CD4-positive, alpha-beta memory T cell (primary cell): ENCODE measurements at regions not wholly inside any gene's neighbourhood (a gene's known extent, or its start where the extent isn't known, plus 50 kb on each side); places are given as distances from the start of the nearest gene placed in this dataset.

Source experiments
- CTCF ChIA-PET: fragments of 350-600 bp; sonication (Branson Sonifier 250); formaldehyde crosslinking; loops from one replicate; lab custom pipeline; 2021; ENCODE audit warnings: inconsistent platforms; ENCODE audit not compliant: partially characterized antibody; lab: Charles Lee
- POLR2A ChIA-PET: fragments of 350-600 bp; sonication (Branson Sonifier 250); formaldehyde crosslinking; loops from one replicate; lab custom pipeline; 2021; ENCODE audit not compliant: partially characterized antibody; lab: Charles Lee
- DNase-seq, 5 donors: peaks; one replicate each; pipeline versions ENCODE4 v3.0.0 to v3.0.0-alpha.2; 2020 to 2022; ENCODE audit warnings: mixed read lengths in 1 of 5
- H3K27ac ChIP-seq: one replicate; pipeline ENCODE4 v1.7.0; 2013; ENCODE audit warnings: low read depth, low read length
- H3K27me3 ChIP-seq: 2 replicates; pipeline ENCODE4 v1.7.0; 2013; ENCODE audit warnings: mild to moderate bottlenecking, low read length, moderate library complexity; ENCODE audit not compliant: insufficient read depth
- H3K36me3 ChIP-seq: 2 replicates; pipeline ENCODE4 v1.7.0; 2013; ENCODE audit warnings: mild to moderate bottlenecking, low read length, moderate library complexity; ENCODE audit not compliant: insufficient read depth
- H3K4me1 ChIP-seq: 2 replicates; pipeline ENCODE4 v1.7.0; 2013; ENCODE audit warnings: mild to moderate bottlenecking, low read length, moderate library complexity; ENCODE audit not compliant: insufficient read depth
- H3K4me3 ChIP-seq, 2 donors: one replicate each; pipeline ENCODE4 v1.7.0; 2013; ENCODE audit warnings: low read length in 2 of 2, mild to moderate bottlenecking in 1 of 2
- H3K9me3 ChIP-seq, 2 donors: one replicate each; pipeline ENCODE4 v1.7.0; 2013; ENCODE audit warnings: low read length in 2 of 2, control low read depth in 1 of 2; ENCODE audit not compliant: control insufficient read depth in 1 of 2
- H3K27ac Mint-ChIP-seq, 7 donors: one replicate each; pipeline ENCODE4 v1.8.0; 2020 to 2021; ENCODE audit warnings: mixed read lengths in 7 of 7, mild to moderate bottlenecking in 6 of 7, inconsistent platforms in 3 of 7, moderate library complexity in 3 of 7
- H3K27me3 Mint-ChIP-seq, 2 donors: one replicate each; pipeline ENCODE4 v1.8.0; 2020 to 2021; ENCODE audit warnings: mixed read lengths in 2 of 2
- H3K36me3 Mint-ChIP-seq, 2 donors: one replicate each; pipeline ENCODE4 v1.8.0; 2020 to 2021; ENCODE audit warnings: mixed read lengths in 2 of 2, inconsistent platforms in 1 of 2, mild to moderate bottlenecking in 1 of 2
- H3K4me1 Mint-ChIP-seq, 4 donors: one replicate each; pipeline ENCODE4 v1.8.0; 2020 to 2021; ENCODE audit warnings: mixed read lengths in 4 of 4, mild to moderate bottlenecking in 1 of 4
- H3K4me3 Mint-ChIP-seq, 8 donors: one replicate each; pipeline ENCODE4 v1.8.0; 2020 to 2021; ENCODE audit warnings: mixed read lengths in 8 of 8, mild to moderate bottlenecking in 7 of 8, moderate library complexity in 6 of 8, inconsistent platforms in 3 of 8
- H3K9me3 Mint-ChIP-seq, 8 donors: one replicate each; pipeline ENCODE4 v1.8.0; 2020 to 2021; ENCODE audit warnings: mixed read lengths in 8 of 8, mild to moderate bottlenecking in 5 of 8, inconsistent platforms in 3 of 8, moderate library complexity in 1 of 8
- intact Hi-C: fragments of 100-400 bp; cut with micrococcal nuclease; formaldehyde crosslinking; loops from one replicate; pipeline ENCODE4 v1.15.1; 2023

- ChIA-PET POLR2A (no interaction called here), CTCF (interaction anchor here (1.1 kb wide), 1 partner anchor 23 kb away, joined by 3 read pairs; no protein-coding TSS in a partner anchor)
- intact Hi-C loops: no loop called here
- Mint-ChIP-seq H3K9me3 (no peaks in the 10 kb centered on the region), H3K4me3 (no peak overlapping the region), H3K4me1 (peaks cover 20 to 39% (median 31%) of the 10 kb centered on the region in 4 donors), H3K27me3 (peaks cover 1% of the 10 kb centered on the region in 2 donors), H3K27ac (peak overlapping the region in 3 of 7 donors; percentile 20 to 71 (median 36)), H3K36me3 (no peaks in the 10 kb centered on the region)
- Histone ChIP-seq H3K9me3 (no peaks in the 10 kb centered on the region), H3K27ac (no peak overlapping the region), H3K4me1 (peaks cover 31% of the 10 kb centered on the region), H3K4me3 (no peak overlapping the region), H3K27me3 (no peaks in the 10 kb centered on the region), H3K36me3 (no peaks in the 10 kb centered on the region)
- no peak for DNase-seq
These were observed 563.4 kb downstream of the BCL11B start for GRCh38 chr14:98708555-98708954.

- intact Hi-C loops: no loop called here
- H3K4me1 Mint-ChIP-seq: peaks cover 8 to 18% (median 14%) of the 10 kb centered on the region in 4 donors
- CTCF ChIA-PET: no interaction called here
These were observed 560.5 kb downstream of the BCL11B start for GRCh38 chr14:98711453-98711852.

GRCh38 chr14:98714626-98715425, 557.2 kb downstream of the BCL11B start:
- Histone ChIP-seq H3K27ac (no peak overlapping the region), H3K4me3 (no peak overlapping the region), H3K36me3 (no peaks in the 10 kb centered on the region), H3K9me3 (no peaks in the 10 kb centered on the region), H3K4me1 (peaks cover 8% of the 10 kb centered on the region), H3K27me3 (no peaks in the 10 kb centered on the region)
- peaks cover 1 to 3% of the 10 kb centered on the region in 2 donors for H3K27me3 Mint-ChIP-seq
- no peaks in the 10 kb centered on the region for H3K9me3 Mint-ChIP-seq
- no peak overlapping the region for H3K27ac Mint-ChIP-seq
- CTCF ChIA-PET: no interaction called here
- POLR2A ChIA-PET: no interaction called here
- intact Hi-C loops: no loop called here
- H3K4me1 Mint-ChIP-seq: peaks cover 8 to 17% (median 11%) of the 10 kb centered on the region in 4 donors
- DNase-seq: no peak
- no peak overlapping the region for H3K4me3 Mint-ChIP-seq
- H3K36me3 Mint-ChIP-seq: no peaks in the 10 kb centered on the region

More at GRCh38 chr14:98711453-98711852, 560.5 kb downstream of the BCL11B start:
- POLR2A ChIA-PET: no interaction called here
- Mint-ChIP-seq H3K4me3 (peak overlapping the region in 2 of 8 donors; percentile 8 to 10), H3K27me3 (peaks cover 1% of the 10 kb centered on the region in 2 donors), H3K36me3 (no peaks in the 10 kb centered on the region), H3K9me3 (no peaks in the 10 kb centered on the region), H3K27ac (peak overlapping the region in 4 of 7 donors; percentile 3 to 59 (median 10))
- Histone ChIP-seq H3K4me3 (no peak overlapping the region), H3K9me3 (no peaks in the 10 kb centered on the region), H3K4me1 (peaks cover 8% of the 10 kb centered on the region), H3K27me3 (no peaks in the 10 kb centered on the region), H3K36me3 (no peaks in the 10 kb centered on the region), H3K27ac (no peak overlapping the region)
- peak in 2 of 5 donors; percentile 6 to 27 for DNase-seq

- Histone ChIP-seq H3K27ac (no peak overlapping the region), H3K4me1 (peaks cover 7% of the 10 kb centered on the region), H3K27me3 (no peaks in the 10 kb centered on the region), H3K36me3 (no peaks in the 10 kb centered on the region), H3K4me3 (no peak overlapping the region), H3K9me3 (no peaks in the 10 kb centered on the region)
- Mint-ChIP-seq H3K9me3 (no peaks in the 10 kb centered on the region), H3K36me3 (no peaks in the 10 kb centered on the region), H3K27ac (peak overlapping the region in 1 of 7 donors; percentile 52), H3K4me1 (peaks cover 5 to 11% (median 8%) of the 10 kb centered on the region in 4 donors), H3K4me3 (no peak overlapping the region), H3K27me3 (peaks cover 0 to 3% of the 10 kb centered on the region in 2 donors)
- no peak for DNase-seq
- CTCF ChIA-PET: no interaction called here
- intact Hi-C loops: no loop called here
- POLR2A ChIA-PET: no interaction called here
These were observed 555.9 kb downstream of the BCL11B start for GRCh38 chr14:98716133-98716532.

GRCh38 chr14:98721061-98721460, 550.9 kb downstream of the BCL11B start:
- ChIA-PET POLR2A (no interaction called here), CTCF (interaction anchor here (0.7 kb wide), 1 partner anchor 455 kb away, joined by 3 read pairs; no protein-coding TSS in a partner anchor)
- no peaks in the 10 kb centered on the region for H3K27me3 ChIP-seq
- intact Hi-C loops: no loop called here
- no peaks in the 10 kb centered on the region for H3K36me3 ChIP-seq
- DNase-seq: no peak
- H3K9me3 Mint-ChIP-seq: peaks cover 0 to 1% (median 0%) of the 10 kb centered on the region in 8 donors
- no peaks in the 10 kb centered on the region for H3K36me3 Mint-ChIP-seq
- peaks cover 0 to 2% (median 0%) of the 10 kb centered on the region in 4 donors for H3K4me1 Mint-ChIP-seq
- peaks cover 0 to 4% of the 10 kb centered on the region in 2 donors for H3K27me3 Mint-ChIP-seq
- H3K4me3 Mint-ChIP-seq: no peak overlapping the region
- H3K4me1 ChIP-seq: no peaks in the 10 kb centered on the region
- no peak overlapping the region for H3K4me3 ChIP-seq
- no peaks in the 10 kb centered on the region for H3K9me3 ChIP-seq
- no peak overlapping the region for H3K27ac Mint-ChIP-seq
- no peak overlapping the region for H3K27ac ChIP-seq

GRCh38 chr14:98724734-98725133, 547.3 kb downstream of the BCL11B start:
- Mint-ChIP-seq H3K9me3 (peaks cover 0 to 4% (median 0%) of the 10 kb centered on the region in 8 donors), H3K27me3 (peaks cover 0 to 4% of the 10 kb centered on the region in 2 donors), H3K4me1 (no peaks in the 10 kb centered on the region), H3K4me3 (no peak overlapping the region), H3K27ac (no peak overlapping the region), H3K36me3 (no peaks in the 10 kb centered on the region)
- Histone ChIP-seq H3K4me3 (no peak overlapping the region), H3K36me3 (no peaks in the 10 kb centered on the region), H3K27ac (no peak overlapping the region), H3K9me3 (no peaks in the 10 kb centered on the region), H3K4me1 (no peaks in the 10 kb centered on the region), H3K27me3 (no peaks in the 10 kb centered on the region)
- POLR2A ChIA-PET: no interaction called here
- CTCF ChIA-PET: no interaction called here
- intact Hi-C loops: no loop called here
- no peak for DNase-seq

- no peak overlapping the region for H3K4me3 Mint-ChIP-seq
- Histone ChIP-seq H3K27me3 (no peaks in the 10 kb centered on the region), H3K27ac (no peak overlapping the region), H3K4me3 (no peak overlapping the region), H3K9me3 (no peaks in the 10 kb centered on the region), H3K4me1 (no peaks in the 10 kb centered on the region), H3K36me3 (no peaks in the 10 kb centered on the region)
- ChIA-PET POLR2A (no interaction called here), CTCF (no interaction called here)
- peaks cover 0 to 4% (median 0%) of the 10 kb centered on the region in 8 donors for H3K9me3 Mint-ChIP-seq
- peaks cover 0 to 4% of the 10 kb centered on the region in 2 donors for H3K27me3 Mint-ChIP-seq
- H3K4me1 Mint-ChIP-seq: no peaks in the 10 kb centered on the region
- no peak overlapping the region for H3K27ac Mint-ChIP-seq
- no peak for DNase-seq
- intact Hi-C loops: no loop called here
- no peaks in the 10 kb centered on the region for H3K36me3 Mint-ChIP-seq
These were observed 546.8 kb downstream of the BCL11B start for GRCh38 chr14:98725191-98725590.
